GM13976 (cell line): ENCODE measurements at regions not wholly inside any gene's neighbourhood (a gene's known extent, or its start where the extent isn't known, plus 50 kb on each side); places are given as distances from the start of the nearest gene placed in this dataset.

ENCODE experiments used
- DNase-seq: peaks from one replicate; pipeline ENCODE4 v3.0.0; 2012; ENCODE audit warnings: low spot score
- in situ Hi-C: fragments of 300-500 bp; cut with MboI; formaldehyde crosslinking; loops from one replicate; pipeline ENCODE4 v1.12.0; 2022; ENCODE audit warnings: low sequenced_read_pairs, mixed read lengths, inconsistent platforms; ENCODE audit not compliant: unreplicated experiment
- TF ChIP-seq, protein P1 (sequence below): IDR thresholded peaks from 2 replicates; pipeline ENCODE4 v1.5.1; 2012; ENCODE audit warnings: borderline replicate concordance, mild to moderate bottlenecking; ENCODE audit not compliant: insufficient read depth; ENCODE audit errors: extremely low read depth, missing control alignments, control extremely low read depth

DNA sequence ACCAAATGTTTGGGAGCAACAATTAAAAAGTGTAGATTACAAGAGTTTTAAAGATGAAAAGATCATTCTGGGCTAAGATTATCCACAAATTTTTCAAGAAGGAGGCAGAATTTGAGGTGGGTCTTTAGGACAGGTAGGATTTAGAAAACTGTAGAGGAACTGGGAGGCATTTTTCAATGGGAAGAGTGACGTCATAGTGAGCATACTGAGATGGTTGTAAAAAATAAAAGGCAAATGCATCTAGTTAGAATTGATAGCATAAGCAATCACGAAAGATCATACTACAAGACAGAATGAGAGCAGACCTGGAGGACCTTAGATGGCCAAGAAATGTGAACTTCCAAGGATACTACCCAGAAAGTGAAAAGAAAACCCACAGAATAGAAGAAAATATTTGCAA is 131.6 kb upstream of the G2E3 start:
- DNase-seq: no peak
- in situ Hi-C loops: no loop called here
- TF ChIP-seq, protein P1, sequence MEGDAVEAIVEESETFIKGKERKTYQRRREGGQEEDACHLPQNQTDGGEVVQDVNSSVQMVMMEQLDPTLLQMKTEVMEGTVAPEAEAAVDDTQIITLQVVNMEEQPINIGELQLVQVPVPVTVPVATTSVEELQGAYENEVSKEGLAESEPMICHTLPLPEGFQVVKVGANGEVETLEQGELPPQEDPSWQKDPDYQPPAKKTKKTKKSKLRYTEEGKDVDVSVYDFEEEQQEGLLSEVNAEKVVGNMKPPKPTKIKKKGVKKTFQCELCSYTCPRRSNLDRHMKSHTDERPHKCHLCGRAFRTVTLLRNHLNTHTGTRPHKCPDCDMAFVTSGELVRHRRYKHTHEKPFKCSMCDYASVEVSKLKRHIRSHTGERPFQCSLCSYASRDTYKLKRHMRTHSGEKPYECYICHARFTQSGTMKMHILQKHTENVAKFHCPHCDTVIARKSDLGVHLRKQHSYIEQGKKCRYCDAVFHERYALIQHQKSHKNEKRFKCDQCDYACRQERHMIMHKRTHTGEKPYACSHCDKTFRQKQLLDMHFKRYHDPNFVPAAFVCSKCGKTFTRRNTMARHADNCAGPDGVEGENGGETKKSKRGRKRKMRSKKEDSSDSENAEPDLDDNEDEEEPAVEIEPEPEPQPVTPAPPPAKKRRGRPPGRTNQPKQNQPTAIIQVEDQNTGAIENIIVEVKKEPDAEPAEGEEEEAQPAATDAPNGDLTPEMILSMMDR: no peak

DNA sequence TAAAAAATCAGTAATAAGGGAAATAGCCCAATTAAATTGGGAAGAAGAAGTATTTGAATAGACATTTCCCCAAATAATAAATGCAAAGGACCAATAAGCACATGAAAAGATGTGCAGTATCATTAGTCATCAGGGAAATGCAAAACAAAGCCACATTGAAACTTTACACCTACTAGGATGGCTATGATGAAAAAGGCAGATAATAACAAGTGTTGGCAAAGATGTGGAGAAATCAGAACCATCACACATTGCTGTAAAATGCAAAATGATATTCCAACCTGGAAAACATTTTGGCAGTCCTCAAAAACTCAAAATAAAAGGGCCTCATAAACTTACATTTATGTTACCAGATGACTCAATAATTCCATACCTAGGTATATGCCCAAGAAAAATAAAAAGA is 131.1 kb upstream of the G2E3 start:
- DNase-seq: no peak
- in situ Hi-C loops: no loop called here
- TF ChIP-seq, protein P1: no peak

- in situ Hi-C loops: no loop called here
Measured at GRCh38 chr14:30431552-30431951, 127.4 kb upstream of the G2E3 start.

DNA sequence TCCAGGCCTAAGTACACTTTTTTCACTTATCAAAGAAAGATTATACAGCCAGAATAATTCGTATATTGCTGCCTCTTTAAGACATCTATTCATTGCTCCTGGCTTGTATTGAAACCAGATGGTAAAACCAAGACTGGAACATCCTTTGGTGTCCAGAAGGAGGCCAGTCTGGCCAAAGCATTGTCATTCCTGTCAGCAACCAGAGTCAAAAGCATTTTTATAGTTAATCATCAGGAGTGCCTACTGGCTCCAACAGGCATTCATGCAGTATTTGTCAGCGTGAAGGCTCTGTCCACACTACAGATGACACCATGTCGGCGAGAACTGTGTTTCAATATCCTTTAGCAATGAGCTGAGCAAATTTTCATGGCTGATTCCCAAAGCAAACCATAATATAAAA is 118.0 kb upstream of the G2E3 start:
- TF ChIP-seq, protein P1: no peak
- in situ Hi-C loops: no loop called here
- no peak for DNase-seq

More at GRCh38 chr14:30431552-30431951, 127.4 kb upstream of the G2E3 start:
- no peak for DNase-seq
- TF ChIP-seq, protein P1: no peak

DNA sequence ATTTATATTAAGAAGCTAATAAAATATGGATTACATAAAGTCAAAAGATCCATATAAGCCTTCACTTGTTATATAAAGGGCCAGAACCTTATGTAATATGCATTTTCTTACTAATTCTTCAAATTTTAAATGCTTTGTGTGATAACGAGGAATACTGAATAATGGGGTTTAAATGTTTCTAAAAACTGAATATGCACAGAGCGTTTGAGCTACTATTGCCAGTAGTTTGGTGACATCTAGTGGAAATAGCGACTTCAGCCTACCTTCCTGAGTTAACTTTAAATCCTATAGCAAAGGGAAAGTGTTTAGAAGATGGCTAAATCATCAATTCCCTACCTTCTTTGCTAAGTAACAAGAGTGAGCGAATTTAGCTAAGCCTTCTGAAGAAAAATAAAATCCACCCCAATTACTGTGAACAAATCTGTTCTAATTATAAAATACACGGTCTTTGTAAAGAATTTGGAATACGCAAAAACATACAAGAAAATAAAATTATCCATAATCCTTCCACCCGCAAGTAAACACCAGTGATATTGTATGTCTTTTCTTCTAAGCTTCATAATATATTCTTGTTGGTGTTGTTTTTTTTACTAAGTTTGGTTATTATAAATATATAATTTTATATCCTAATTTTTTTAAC is 115.5 kb upstream of the G2E3 start:
- no peak for DNase-seq
- TF ChIP-seq, protein P1: peak; percentile 42
- in situ Hi-C loops: no loop called here

DNA sequence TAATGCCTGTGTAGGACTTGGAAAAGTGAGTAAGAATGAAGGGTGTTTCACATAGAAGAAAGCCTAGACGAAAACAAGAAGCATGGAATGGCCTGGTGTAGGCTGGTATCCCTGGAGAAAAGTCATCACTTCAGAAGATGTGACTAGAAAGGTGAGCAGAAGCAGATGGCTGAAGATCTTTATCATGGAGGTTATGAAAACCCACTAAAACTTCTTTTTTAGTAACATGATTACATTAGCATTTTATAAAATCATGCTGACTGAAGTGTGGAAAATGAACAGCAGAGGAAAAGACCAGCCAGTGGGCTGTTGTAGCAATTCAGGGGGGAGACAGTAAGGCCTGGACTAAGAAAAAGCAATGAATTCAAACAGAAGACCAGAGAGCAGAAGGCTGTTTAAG is 114.5 kb upstream of the G2E3 start:
- TF ChIP-seq, protein P1: no peak
- DNase-seq: no peak
- in situ Hi-C loops: no loop called here
